ENCODE measurements at regions not wholly inside any gene's neighbourhood (a gene's known extent, or its start where the extent isn't known, plus 50 kb on each side); places are given as distances from the start of the nearest gene placed in this dataset.
"Not testable (repeated sequence)": the region's sequence is repeated elsewhere in the genome, so short reads cannot be mapped to it uniquely, and the experiment has no call there.

DNA sequence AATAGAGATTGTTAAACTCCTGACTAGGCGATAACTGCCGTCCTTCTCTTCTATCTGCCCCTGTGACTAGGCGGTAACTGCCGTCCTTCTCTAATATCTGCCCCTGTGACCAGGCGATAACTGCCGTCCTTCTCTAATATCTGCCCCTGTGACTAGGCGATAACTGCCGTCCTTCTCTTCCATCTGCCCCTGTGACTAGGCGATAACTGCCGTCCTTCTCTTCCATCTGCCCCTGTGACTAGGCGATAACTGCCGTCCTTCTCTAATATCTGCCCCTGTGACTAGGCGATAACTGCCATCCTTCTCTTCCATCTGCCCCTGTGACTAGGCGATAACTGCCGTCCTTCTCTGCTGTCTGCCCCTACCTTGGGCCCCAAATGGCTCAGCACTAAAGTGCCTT is 59.5 kb upstream of the FRG1 start:
- not testable (repeated sequence) for TF ChIP-seq POLR2AphosphoS5 (IDR thresholded peaks at IDR 0.05; ENCODE audit: low read depth, low read length); TAF1 (IDR thresholded peaks at IDR 0.05; ENCODE audit: borderline replicate concordance, low read depth, low read length)

All from GM12892 (cell line).